A549 (cell line): ENCODE measurements at regions not wholly inside any gene's neighbourhood (a gene's known extent, or its start where the extent isn't known, plus 50 kb on each side); places are given as distances from the start of the nearest gene placed in this dataset.

ENCODE experiments used
- CTCF ChIP-seq: fragments of >200 bp; sonication (Bioruptor Twin); formaldehyde crosslinking; IDR thresholded peaks from 3 replicates; pipeline ENCODE4 v1.5.1; 2016
- EP300 ChIP-seq, 2 experiments: fragments of >200 bp; sonication (Bioruptor Twin); formaldehyde crosslinking; IDR thresholded peaks; 2 replicates in 1 of 2; 3 replicates in 1 of 2; pipeline ENCODE4 v1.6.1; 2016 to 2017
- ESRRA ChIP-seq: fragments of 150-350 bp; IDR thresholded peaks from 2 replicates; pipeline ENCODE4 v1.6.1; 2014; ENCODE audit warnings: mild to moderate bottlenecking, low read length, borderline replicate concordance
- HMGXB4 ChIP-seq: fragments of 250-450 bp; sonication (Bioruptor Pico); IDR thresholded peaks from 2 replicates; pipeline ENCODE4 v1.5.0; 2021; ENCODE audit warnings: mild to moderate bottlenecking, moderate library complexity, borderline replicate concordance
- KDM1A ChIP-seq: fragments of 200-600 bp; sonication (generic); IDR thresholded peaks from 2 replicates; pipeline ENCODE4 v1.6.1; 2016; ENCODE audit warnings: low read depth, mild to moderate bottlenecking
- MAX ChIP-seq: IDR thresholded peaks from 2 replicates; pipeline ENCODE4 v1.6.1; 2012
- POLR2A ChIP-seq: IDR thresholded peaks from 2 replicates; pipeline ENCODE4 v1.6.1; 2012; ENCODE audit warnings: mild to moderate bottlenecking, low read length
- RARB ChIP-seq: fragments of 250-450 bp; sonication (Bioruptor Pico); IDR thresholded peaks from 2 replicates; pipeline ENCODE4 v1.8.0; 2021; ENCODE audit warnings: mild to moderate bottlenecking, moderate library complexity

- TF ChIP-seq POLR2A (no peak), CTCF (no peak), RARB (no peak), EP300 (IDR thresholded peaks at IDR 0.05) (no peak), HMGXB4 (CRISPR knock-in tag) (no peak), KDM1A (no peak), ESRRA (no peak), MAX (no peak)
These were observed 211.5 kb downstream of the MED10 start for GRCh38 chr5:6166698-6167394.
